ENCODE measurements at regions not wholly inside any gene's neighbourhood (a gene's known extent, or its start where the extent isn't known, plus 50 kb on each side); places are given as distances from the start of the nearest gene placed in this dataset.

DNA sequence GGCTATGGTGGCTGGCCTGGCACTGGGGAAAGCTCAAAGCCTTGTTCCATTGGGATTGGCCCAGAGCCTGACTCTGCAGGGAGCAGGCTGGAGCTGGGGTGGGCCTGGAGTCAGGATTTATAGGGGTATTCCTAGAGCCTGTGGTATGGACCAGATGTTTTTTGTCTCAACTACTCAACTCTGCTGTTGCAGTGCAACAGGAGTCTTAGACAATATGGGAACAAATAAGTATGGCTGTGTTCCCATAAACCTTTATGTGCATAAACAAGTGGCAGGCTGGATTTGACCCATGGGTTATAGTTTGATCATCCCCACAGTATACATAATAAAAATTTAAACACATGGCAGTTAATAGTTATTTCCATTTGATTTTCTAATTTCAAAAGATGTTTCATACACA, 557.9 kb upstream of the ARX start:
- H3K27me3 Mint-ChIP-seq (ENCODE audit: insufficient read depth, low read depth): peaks cover 2% of the 10 kb centered on the region
- H3K9me3 Mint-ChIP-seq: no peaks in the 10 kb centered on the region
- TF ChIP-seq EZH2phosphoT487 (IDR thresholded peaks at IDR 0.05) (no peak), EZH2 (IDR thresholded peaks at IDR 0.05) (no peak)
- TF ChIP-seq, protein P1, sequence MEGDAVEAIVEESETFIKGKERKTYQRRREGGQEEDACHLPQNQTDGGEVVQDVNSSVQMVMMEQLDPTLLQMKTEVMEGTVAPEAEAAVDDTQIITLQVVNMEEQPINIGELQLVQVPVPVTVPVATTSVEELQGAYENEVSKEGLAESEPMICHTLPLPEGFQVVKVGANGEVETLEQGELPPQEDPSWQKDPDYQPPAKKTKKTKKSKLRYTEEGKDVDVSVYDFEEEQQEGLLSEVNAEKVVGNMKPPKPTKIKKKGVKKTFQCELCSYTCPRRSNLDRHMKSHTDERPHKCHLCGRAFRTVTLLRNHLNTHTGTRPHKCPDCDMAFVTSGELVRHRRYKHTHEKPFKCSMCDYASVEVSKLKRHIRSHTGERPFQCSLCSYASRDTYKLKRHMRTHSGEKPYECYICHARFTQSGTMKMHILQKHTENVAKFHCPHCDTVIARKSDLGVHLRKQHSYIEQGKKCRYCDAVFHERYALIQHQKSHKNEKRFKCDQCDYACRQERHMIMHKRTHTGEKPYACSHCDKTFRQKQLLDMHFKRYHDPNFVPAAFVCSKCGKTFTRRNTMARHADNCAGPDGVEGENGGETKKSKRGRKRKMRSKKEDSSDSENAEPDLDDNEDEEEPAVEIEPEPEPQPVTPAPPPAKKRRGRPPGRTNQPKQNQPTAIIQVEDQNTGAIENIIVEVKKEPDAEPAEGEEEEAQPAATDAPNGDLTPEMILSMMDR (IDR thresholded peaks at IDR 0.05): no peak

DNA sequence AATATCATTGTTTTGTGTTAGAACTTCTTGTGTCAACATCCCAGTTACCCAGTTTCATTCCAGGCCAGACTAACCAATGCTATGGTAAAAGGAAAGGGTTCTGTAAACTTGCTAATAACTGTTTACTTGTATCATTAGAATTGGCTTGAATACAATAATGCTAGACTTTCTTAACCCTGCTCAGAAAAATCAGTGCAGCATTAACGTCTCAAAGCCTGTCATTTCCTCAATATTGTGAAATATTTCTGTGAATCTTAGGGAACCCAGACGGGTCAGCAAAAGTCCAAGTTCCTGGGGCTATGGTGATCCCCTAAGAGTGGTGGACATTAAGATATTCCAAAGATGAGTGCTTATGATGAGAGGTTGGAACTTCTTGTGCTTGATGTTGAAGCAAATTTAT, 541.2 kb upstream of the MAGEB18 start:
- no peak overlapping the region for H3K9ac ChIP-seq
- no peak overlapping the region for H3K27ac ChIP-seq
- H3K4me1 ChIP-seq: no peaks in the 10 kb centered on the region
- H4K20me1 ChIP-seq (ENCODE audit: low read depth): no peaks in the 10 kb centered on the region
- Mint-ChIP-seq H3K4me3 (no peak overlapping the region), H3K36me3 (no peaks in the 10 kb centered on the region), H3K4me1 (no peaks in the 10 kb centered on the region), H3K27ac (no peak overlapping the region), H3K27me3 (ENCODE audit: insufficient read depth, low read depth) (no peaks in the 10 kb centered on the region), H3K9me3 (no peaks in the 10 kb centered on the region)
- H3K4me2 ChIP-seq: no peak overlapping the region
- no peaks in the 10 kb centered on the region for H3K36me3 ChIP-seq
- no peak overlapping the region for H2AFZ ChIP-seq (replicated peaks)
- no peaks in the 10 kb centered on the region for H3K79me2 ChIP-seq (ENCODE audit: low read depth)
- no peaks in the 10 kb centered on the region for H3K27me3 ChIP-seq
- H3F3A ChIP-seq (ENCODE audit: low read depth): no peaks in the 10 kb centered on the region
- no peaks in the 10 kb centered on the region for H3K9me3 ChIP-seq (ENCODE audit: low read depth)
- TF ChIP-seq EZH2phosphoT487 (IDR thresholded peaks at IDR 0.05): no peak
- TF ChIP-seq EZH2 (IDR thresholded peaks at IDR 0.05): no peak
- TF ChIP-seq, protein P1 (IDR thresholded peaks at IDR 0.05): no peak
- H3K4me3 ChIP-seq: no peak overlapping the region
- DNase-seq (ENCODE audit: low spot score): no peak

More for the DNA sequence above, 557.9 kb upstream of the ARX start:
- H3K4me3 Mint-ChIP-seq: no peak overlapping the region
- no peaks in the 10 kb centered on the region for H3K36me3 Mint-ChIP-seq
- no peak overlapping the region for H3K27ac Mint-ChIP-seq
- DNase-seq (ENCODE audit: low spot score): no peak
- H3F3A ChIP-seq (ENCODE audit: low read depth): no peaks in the 10 kb centered on the region
- no peak overlapping the region for H3K4me2 ChIP-seq
- H3K27ac ChIP-seq: no peak overlapping the region
- H3K4me1 ChIP-seq: no peaks in the 10 kb centered on the region
- no peaks in the 10 kb centered on the region for H4K20me1 ChIP-seq (ENCODE audit: low read depth)
- no peaks in the 10 kb centered on the region for H3K27me3 ChIP-seq
- H3K36me3 ChIP-seq: no peaks in the 10 kb centered on the region
- H3K9me3 ChIP-seq (ENCODE audit: low read depth): peaks cover 7% of the 10 kb centered on the region
- H3K9ac ChIP-seq: no peak overlapping the region
- no peaks in the 10 kb centered on the region for H3K4me1 Mint-ChIP-seq
- H2AFZ ChIP-seq (replicated peaks): no peak overlapping the region
- H3K79me2 ChIP-seq (ENCODE audit: low read depth): no peaks in the 10 kb centered on the region
- no peak overlapping the region for H3K4me3 ChIP-seq

DNA sequence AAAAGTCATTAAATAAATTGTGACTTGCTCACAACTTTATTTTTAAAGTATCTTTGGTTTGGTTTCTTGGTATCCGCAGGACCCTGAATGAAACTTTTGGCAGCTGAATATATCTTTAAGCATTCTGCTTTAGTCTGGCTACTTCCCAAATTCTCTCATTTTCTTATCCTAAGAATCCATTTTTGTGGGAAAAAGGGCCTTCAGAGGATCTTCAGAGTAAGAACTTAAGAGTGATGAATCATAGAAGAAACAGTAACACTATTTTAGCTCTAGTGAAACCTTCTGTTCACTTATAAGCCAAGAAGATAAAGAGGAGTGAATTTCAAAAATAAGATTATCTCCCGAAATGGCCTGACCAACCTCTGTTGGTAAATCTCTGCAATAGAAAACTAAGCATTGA, 540.6 kb upstream of the MAGEB18 start:
- no peaks in the 10 kb centered on the region for H3K36me3 ChIP-seq
- no peaks in the 10 kb centered on the region for H3F3A ChIP-seq (ENCODE audit: low read depth)
- H4K20me1 ChIP-seq (ENCODE audit: low read depth): no peaks in the 10 kb centered on the region
- Mint-ChIP-seq H3K4me1 (no peaks in the 10 kb centered on the region), H3K27ac (no peak overlapping the region), H3K36me3 (no peaks in the 10 kb centered on the region), H3K4me3 (no peak overlapping the region), H3K27me3 (ENCODE audit: insufficient read depth, low read depth) (no peaks in the 10 kb centered on the region), H3K9me3 (no peaks in the 10 kb centered on the region)
- TF ChIP-seq, protein P1 (IDR thresholded peaks at IDR 0.05): no peak
- TF ChIP-seq EZH2phosphoT487 (IDR thresholded peaks at IDR 0.05) (no peak), EZH2 (IDR thresholded peaks at IDR 0.05) (no peak)
- H3K27me3 ChIP-seq: no peaks in the 10 kb centered on the region
- H3K4me1 ChIP-seq: no peaks in the 10 kb centered on the region
- H3K79me2 ChIP-seq (ENCODE audit: low read depth): no peaks in the 10 kb centered on the region
- H2AFZ ChIP-seq (replicated peaks): no peak overlapping the region
- no peak overlapping the region for H3K27ac ChIP-seq
- H3K4me3 ChIP-seq: no peak overlapping the region
- no peak overlapping the region for H3K9ac ChIP-seq
- H3K4me2 ChIP-seq: no peak overlapping the region
- DNase-seq (ENCODE audit: low spot score): no peak
- no peaks in the 10 kb centered on the region for H3K9me3 ChIP-seq (ENCODE audit: low read depth)
